ENCODE measurements at regions not wholly inside any gene's neighbourhood (a gene's known extent, or its start where the extent isn't known, plus 50 kb on each side); places are given as distances from the start of the nearest gene placed in this dataset.
"Not testable (repeated sequence)": the region's sequence is repeated elsewhere in the genome, so short reads cannot be mapped to it uniquely, and the experiment has no call there.

DNA sequence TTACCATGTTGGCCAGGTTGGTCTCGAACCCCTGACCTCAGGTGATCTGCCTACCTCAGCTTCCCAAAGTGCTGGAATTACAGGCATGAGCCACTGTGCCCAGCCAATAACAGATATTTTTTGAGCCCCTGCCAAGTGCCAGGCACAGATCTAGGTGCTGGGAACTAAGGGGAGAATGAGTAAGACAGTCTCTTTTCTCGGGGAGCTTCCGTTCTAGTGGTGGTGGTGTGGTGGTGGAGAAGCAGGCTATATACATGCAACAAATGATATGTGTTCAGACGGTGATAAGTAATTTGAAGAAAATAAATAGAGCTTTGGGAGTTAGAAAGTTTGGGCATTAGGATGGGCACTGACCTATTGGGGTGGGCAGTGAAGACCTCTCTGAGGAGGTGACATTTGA lies 76.7 kb upstream of the VKORC1L1 start:
- Histone ChIP-seq H3F3A (ENCODE audit: insufficient read depth, low read length) (no peaks in the 10 kb centered on the region), H3K79me2 (ENCODE audit: insufficient read depth, low read length) (no peaks in the 10 kb centered on the region), H3K4me1 (ENCODE audit: insufficient read depth, low read length, severe bottlenecking) (no peaks in the 10 kb centered on the region), H3K4me2 (ENCODE audit: low read length) (no peak overlapping the region), H3K9ac (ENCODE audit: low read length) (no peak overlapping the region), H3K27ac (ENCODE audit: low read depth, low read length, poor library complexity, severe bottlenecking) (no peak overlapping the region), H3K4me3 (ENCODE audit: low read depth, low read length, poor library complexity, severe bottlenecking) (no peak overlapping the region), H3K36me3 (ENCODE audit: insufficient read depth, low read length) (no peaks in the 10 kb centered on the region), H4K20me1 (ENCODE audit: insufficient read depth, low read length) (no peaks in the 10 kb centered on the region), H3K9me2 (ENCODE audit: low read depth, low read length) (no peaks in the 10 kb centered on the region), H3K27me3 (ENCODE audit: insufficient read depth, low read length) (no peaks in the 10 kb centered on the region), H2AFZ (ENCODE audit: low read length) (no peak overlapping the region), H3K9me3 (ENCODE audit: low read length) (no peaks in the 10 kb centered on the region)
- TF ChIP-seq, protein P1, sequence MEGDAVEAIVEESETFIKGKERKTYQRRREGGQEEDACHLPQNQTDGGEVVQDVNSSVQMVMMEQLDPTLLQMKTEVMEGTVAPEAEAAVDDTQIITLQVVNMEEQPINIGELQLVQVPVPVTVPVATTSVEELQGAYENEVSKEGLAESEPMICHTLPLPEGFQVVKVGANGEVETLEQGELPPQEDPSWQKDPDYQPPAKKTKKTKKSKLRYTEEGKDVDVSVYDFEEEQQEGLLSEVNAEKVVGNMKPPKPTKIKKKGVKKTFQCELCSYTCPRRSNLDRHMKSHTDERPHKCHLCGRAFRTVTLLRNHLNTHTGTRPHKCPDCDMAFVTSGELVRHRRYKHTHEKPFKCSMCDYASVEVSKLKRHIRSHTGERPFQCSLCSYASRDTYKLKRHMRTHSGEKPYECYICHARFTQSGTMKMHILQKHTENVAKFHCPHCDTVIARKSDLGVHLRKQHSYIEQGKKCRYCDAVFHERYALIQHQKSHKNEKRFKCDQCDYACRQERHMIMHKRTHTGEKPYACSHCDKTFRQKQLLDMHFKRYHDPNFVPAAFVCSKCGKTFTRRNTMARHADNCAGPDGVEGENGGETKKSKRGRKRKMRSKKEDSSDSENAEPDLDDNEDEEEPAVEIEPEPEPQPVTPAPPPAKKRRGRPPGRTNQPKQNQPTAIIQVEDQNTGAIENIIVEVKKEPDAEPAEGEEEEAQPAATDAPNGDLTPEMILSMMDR (IDR thresholded peaks at IDR 0.05; ENCODE audit: low read length), result no peak
- TF ChIP-seq EZH2 (IDR thresholded peaks at IDR 0.05; ENCODE audit: borderline replicate concordance, low read length), result no peak

DNA sequence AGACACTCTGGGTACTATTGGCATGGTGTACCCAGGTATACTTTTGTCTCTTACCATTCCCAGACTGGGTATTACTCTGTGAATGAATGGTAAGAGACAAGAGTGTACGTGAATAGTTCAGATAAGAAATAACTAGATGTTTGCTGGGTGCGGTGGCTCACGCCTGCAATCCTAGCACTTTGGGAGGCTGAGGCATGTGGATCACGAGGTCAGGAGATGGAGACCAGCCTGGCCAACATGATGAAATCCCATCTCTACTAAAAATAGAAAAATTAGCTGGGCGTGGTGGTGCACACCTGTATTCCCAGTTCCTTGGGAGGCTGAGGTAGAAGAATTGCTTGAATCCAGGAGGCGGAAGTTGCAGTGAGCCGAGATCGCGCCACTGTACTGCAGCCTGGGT lies 75.8 kb upstream of the VKORC1L1 start:
- not testable (repeated sequence) for H3K79me2 ChIP-seq (ENCODE audit: insufficient read depth, low read length); H3K4me3 ChIP-seq (ENCODE audit: low read depth, low read length, poor library complexity, severe bottlenecking); H3F3A ChIP-seq (ENCODE audit: insufficient read depth, low read length); H4K20me1 ChIP-seq (ENCODE audit: insufficient read depth, low read length); H2AFZ ChIP-seq (ENCODE audit: low read length); H3K4me2 ChIP-seq (ENCODE audit: low read length); H3K9ac ChIP-seq (ENCODE audit: low read length); H3K9me2 ChIP-seq (ENCODE audit: low read depth, low read length); H3K27ac ChIP-seq (ENCODE audit: low read depth, low read length, poor library complexity, severe bottlenecking); H3K27me3 ChIP-seq (ENCODE audit: insufficient read depth, low read length); H3K4me1 ChIP-seq (ENCODE audit: insufficient read depth, low read length, severe bottlenecking); H3K36me3 ChIP-seq (ENCODE audit: insufficient read depth, low read length); H3K9me3 ChIP-seq (ENCODE audit: low read length)

DNA sequence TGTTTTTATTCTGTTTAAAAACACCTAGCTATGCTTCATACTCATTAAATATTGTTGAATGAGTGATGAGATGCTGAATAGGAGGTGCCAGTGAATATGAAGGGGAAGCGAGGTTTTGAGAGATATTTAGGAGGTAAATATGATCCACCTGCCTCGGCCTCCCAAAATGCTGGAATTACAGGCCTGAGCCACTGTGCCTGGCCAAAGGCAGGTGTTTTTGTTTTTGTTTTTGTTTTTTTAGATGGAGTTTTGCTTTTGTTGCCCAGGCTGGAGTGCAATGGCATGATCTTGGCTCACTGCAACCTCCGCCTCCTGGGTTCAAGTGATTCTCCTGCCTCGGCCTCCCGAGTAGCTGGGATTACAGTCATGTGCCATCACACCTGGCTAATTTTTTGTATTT lies 75.3 kb upstream of the VKORC1L1 start:
- H3K27ac ChIP-seq (ENCODE audit: low read depth, low read length, poor library complexity, severe bottlenecking); H3K4me1 ChIP-seq (ENCODE audit: insufficient read depth, low read length, severe bottlenecking); H3K9me3 ChIP-seq (ENCODE audit: low read length); H3K9ac ChIP-seq (ENCODE audit: low read length); H3K4me3 ChIP-seq (ENCODE audit: low read depth, low read length, poor library complexity, severe bottlenecking); H3K79me2 ChIP-seq (ENCODE audit: insufficient read depth, low read length); H3K36me3 ChIP-seq (ENCODE audit: insufficient read depth, low read length); H2AFZ ChIP-seq (ENCODE audit: low read length); H3F3A ChIP-seq (ENCODE audit: insufficient read depth, low read length); H3K4me2 ChIP-seq (ENCODE audit: low read length); H3K9me2 ChIP-seq (ENCODE audit: low read depth, low read length); H4K20me1 ChIP-seq (ENCODE audit: insufficient read depth, low read length); H3K27me3 ChIP-seq (ENCODE audit: insufficient read depth, low read length): not testable (repeated sequence)

DNA sequence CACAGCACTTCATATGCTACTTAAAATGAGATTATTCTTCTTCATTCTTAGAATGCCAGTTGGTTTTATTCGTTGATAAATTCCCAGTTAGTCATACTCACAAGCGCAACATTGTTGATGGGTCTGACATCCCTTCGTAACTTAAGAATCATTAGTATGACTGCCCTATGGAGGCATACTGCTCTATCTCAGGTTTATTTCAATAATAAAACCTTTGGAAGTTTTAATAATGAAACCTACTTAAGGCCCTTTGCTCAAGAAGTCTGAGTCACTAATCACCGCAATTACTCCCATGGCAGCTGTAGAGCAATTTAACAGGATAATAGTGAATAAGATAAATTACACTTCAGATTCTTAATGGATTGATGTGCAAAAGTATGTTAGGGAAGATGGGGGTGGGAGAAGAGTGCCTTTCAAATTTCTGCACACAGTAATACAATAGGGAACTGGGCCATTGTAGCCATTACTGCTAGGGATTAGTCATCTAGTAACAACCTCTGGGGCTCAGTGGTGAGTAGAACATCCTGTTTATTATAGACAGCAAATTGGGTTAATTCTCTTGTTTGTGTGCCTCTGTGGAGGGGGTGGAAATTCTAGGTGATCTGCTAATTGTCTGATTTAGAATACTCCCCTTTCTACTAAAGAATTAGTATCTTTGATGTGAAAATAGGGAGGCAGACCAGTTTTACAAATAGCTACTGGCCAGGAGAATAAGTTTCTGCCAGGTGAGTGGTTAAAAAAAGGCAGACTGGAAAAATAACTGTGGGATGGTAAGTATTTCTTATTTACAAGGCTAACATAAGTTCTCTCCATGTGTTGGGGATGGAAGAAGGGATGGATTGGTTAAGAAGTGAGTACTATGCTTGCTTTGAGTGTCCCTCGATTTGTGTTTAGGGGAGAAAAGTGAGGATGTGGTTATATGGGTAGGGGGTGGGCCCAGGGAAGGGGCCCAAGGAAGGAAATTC lies 74.5 kb upstream of the VKORC1L1 start:
- no peaks in the 10 kb centered on the region for H3F3A ChIP-seq (ENCODE audit: insufficient read depth, low read length)
- H3K4me3 ChIP-seq (ENCODE audit: low read depth, low read length, poor library complexity, severe bottlenecking), result no peak overlapping the region
- H3K27ac ChIP-seq (ENCODE audit: low read depth, low read length, poor library complexity, severe bottlenecking), result no peak overlapping the region
- no peak overlapping the region for H2AFZ ChIP-seq (ENCODE audit: low read length)
- TF ChIP-seq, protein P1 (IDR thresholded peaks at IDR 0.05; ENCODE audit: low read length), result no peak
- TF ChIP-seq EZH2 (IDR thresholded peaks at IDR 0.05; ENCODE audit: borderline replicate concordance, low read length), result no peak
- no peaks in the 10 kb centered on the region for H3K9me3 ChIP-seq (ENCODE audit: low read length)
- no peaks in the 10 kb centered on the region for H3K36me3 ChIP-seq (ENCODE audit: insufficient read depth, low read length)
- H3K79me2 ChIP-seq (ENCODE audit: insufficient read depth, low read length), result no peaks in the 10 kb centered on the region
- H3K9ac ChIP-seq (ENCODE audit: low read length), result no peak overlapping the region
- no peaks in the 10 kb centered on the region for H3K9me2 ChIP-seq (ENCODE audit: low read depth, low read length)
- no peaks in the 10 kb centered on the region for H4K20me1 ChIP-seq (ENCODE audit: insufficient read depth, low read length)
- no peak overlapping the region for H3K4me2 ChIP-seq (ENCODE audit: low read length)
- no peaks in the 10 kb centered on the region for H3K27me3 ChIP-seq (ENCODE audit: insufficient read depth, low read length)
- H3K4me1 ChIP-seq (ENCODE audit: insufficient read depth, low read length, severe bottlenecking), result no peaks in the 10 kb centered on the region

DNA sequence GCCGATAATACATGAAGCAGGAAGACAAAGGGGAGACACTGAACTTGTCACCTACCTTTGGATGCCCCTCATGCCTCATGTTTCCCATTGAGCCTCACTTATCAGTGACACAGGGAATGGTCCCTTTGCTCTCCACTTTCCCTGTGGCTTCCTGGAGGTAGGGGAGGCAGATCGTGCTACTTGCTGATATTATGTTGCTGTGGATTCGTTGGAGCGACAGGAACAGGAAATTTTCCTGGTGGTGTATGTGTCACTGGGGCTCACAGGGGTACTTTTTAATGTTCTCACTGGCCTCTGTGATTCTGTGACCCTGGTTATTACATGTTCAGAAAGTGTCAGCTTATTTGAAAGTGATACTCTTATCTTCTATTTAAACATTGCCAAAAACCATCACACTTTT lies 72.7 kb upstream of the VKORC1L1 start:
- not testable (repeated sequence) for H3K4me2 ChIP-seq (ENCODE audit: low read length); H3K27ac ChIP-seq (ENCODE audit: low read depth, low read length, poor library complexity, severe bottlenecking); H3K27me3 ChIP-seq (ENCODE audit: insufficient read depth, low read length); H3F3A ChIP-seq (ENCODE audit: insufficient read depth, low read length); H3K9me3 ChIP-seq (ENCODE audit: low read length); H3K79me2 ChIP-seq (ENCODE audit: insufficient read depth, low read length); H3K36me3 ChIP-seq (ENCODE audit: insufficient read depth, low read length); H3K4me3 ChIP-seq (ENCODE audit: low read depth, low read length, poor library complexity, severe bottlenecking); H3K4me1 ChIP-seq (ENCODE audit: insufficient read depth, low read length, severe bottlenecking); H2AFZ ChIP-seq (ENCODE audit: low read length); H3K9ac ChIP-seq (ENCODE audit: low read length); H3K9me2 ChIP-seq (ENCODE audit: low read depth, low read length); H4K20me1 ChIP-seq (ENCODE audit: insufficient read depth, low read length)
